GM04504 (cell line): ENCODE measurements at regions not wholly inside any gene's neighbourhood (a gene's known extent, or its start where the extent isn't known, plus 50 kb on each side); places are given as distances from the start of the nearest gene placed in this dataset.

Source experiments
- DNase-seq: peaks from one replicate; pipeline ENCODE4 v3.0.0-alpha.2; 2012; ENCODE audit warnings: low read depth

GRCh38 chr7:106419455-106420182 lies 134.8 kb upstream of the NAMPT start:
- DNase-seq = no peak

GRCh38 chr7:106418526-106418925 lies 133.7 kb upstream of the NAMPT start:
- no peak for DNase-seq

- no peak for DNase-seq
These were observed 133.3 kb upstream of the NAMPT start for GRCh38 chr7:106418094-106418493.

DNA sequence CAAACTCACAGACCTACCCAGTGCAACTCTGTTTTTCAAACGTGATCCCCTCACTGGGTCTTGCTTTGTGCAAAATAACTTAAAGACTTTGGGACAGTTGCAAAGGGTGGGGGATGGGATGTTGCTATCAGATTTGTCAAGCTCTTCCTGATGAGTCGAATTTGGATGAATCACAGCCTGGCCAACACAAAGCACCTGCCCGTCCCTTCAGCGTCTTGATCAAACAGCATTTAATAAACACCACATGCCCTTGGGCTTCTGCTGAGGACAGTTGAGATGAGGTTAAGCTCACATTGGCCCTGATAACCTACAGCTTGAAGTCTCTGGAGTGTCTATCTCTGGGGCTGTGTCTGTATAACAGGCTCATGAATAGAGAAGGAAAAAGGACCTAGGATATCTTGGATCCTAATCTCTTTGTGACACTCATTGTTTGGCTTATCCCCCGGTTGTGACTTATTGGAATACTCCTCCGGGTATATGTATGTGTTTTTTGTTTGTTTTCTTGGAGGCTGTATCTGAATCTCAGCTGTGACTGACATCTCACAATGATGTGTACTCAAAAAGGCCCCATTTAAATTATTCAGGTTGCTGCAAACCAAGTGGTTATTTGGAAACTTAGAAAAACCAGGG lies 132.6 kb upstream of the NAMPT start:
- DNase-seq = no peak

GRCh38 chr7:106416430-106416829 lies 131.6 kb upstream of the NAMPT start:
- no peak for DNase-seq

DNA sequence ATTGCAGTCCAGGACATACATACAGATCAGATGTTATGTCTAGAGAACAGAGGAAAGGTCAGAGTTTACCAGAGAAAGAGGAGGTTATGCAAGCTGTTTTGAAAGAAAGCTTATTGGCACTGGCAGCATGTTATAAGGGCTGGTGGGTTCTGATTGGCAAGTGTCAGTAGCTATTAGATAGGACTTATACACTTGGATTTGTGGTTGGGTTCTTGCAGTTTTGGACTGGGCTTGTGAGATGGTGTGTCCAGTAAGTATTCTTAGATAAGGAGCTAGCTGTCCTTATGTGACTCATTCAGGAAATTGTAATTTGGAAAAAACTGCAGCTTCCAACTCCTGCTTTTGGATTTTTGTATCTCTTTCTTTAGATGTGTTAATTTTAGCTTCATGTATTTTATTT lies 130.7 kb upstream of the NAMPT start:
- no peak for DNase-seq

DNA sequence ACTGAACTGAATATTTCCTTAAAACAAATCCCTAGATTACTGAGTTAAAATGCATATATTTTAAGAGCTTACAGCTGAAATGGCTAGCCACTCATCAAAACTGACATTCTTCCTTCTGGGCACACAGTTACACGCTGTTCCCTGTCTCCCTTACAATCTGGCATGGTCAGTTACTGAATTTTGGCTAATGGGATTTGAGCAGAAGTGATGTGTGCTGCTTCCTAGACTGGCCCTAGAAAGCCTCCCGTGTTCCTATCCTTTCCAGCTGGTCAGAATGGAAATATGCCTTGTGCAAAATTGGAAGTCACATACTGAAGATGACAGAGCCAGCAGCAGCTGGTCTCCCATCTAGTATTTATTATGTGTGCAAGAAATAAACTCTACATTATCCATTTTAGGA lies 128.7 kb upstream of the NAMPT start:
- no peak for DNase-seq

GRCh38 chr7:106405697-106406141 lies 120.9 kb upstream of the NAMPT start:
- DNase-seq = no peak

- DNase-seq = no peak
These were observed 118.1 kb upstream of the NAMPT start for GRCh38 chr7:106402898-106403297.

DNA sequence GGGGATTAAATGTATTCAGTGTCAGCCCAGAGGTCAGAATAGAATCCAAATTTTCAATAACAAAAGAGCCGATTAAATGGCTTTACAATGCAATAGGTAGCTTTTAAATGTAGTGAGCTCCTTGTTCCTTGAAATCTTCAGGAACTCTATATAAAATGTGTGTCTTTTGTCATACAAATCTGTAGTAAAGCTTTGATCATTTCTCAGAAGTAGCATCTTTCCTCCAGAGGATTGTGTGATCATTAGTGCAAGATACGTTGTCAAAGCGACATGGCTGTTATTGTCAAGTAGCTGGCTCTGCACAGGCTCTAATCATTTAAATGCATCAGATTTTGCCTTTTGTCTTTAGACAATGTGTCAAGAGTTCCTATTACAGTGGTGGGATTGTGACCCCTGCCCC lies 116.1 kb upstream of the NAMPT start:
- no peak for DNase-seq

- no peak for DNase-seq
These were observed 114.0 kb upstream of the NAMPT start for GRCh38 chr7:106398786-106399185.

GRCh38 chr7:106397994-106398393 lies 113.2 kb upstream of the NAMPT start:
- DNase-seq = no peak

DNA sequence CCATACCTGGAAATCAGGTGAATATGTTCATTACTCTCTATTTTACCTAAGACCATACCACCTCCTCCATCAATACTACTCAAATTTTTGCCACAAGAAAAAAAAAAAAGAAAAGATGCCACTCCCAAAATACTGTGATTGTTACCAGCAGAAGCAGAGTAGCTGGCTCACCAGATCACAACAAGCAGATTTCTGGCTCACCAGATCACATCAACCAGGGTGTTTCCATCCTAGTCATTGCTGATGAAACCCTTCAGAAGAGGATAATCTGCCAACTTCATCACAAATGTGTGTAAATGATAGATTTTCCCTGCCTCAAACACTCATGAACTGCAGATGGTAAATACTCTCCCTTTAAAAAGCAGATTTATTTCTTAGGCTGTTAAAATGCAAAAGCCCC lies 109.7 kb upstream of the NAMPT start:
- DNase-seq = no peak

- no peak for DNase-seq
These were observed 108.9 kb upstream of the NAMPT start for GRCh38 chr7:106393564-106394251.

- no peak for DNase-seq
These were observed 107.8 kb upstream of the NAMPT start for GRCh38 chr7:106392590-106392989.

- no peak for DNase-seq
These were observed 107.4 kb upstream of the NAMPT start for GRCh38 chr7:106392144-106392543.

- no peak for DNase-seq
These were observed 102.2 kb upstream of the NAMPT start for GRCh38 chr7:106386958-106387357.

- no peak for DNase-seq
These were observed 99.6 kb upstream of the NAMPT start for GRCh38 chr7:106384373-106384772.

GRCh38 chr7:106382929-106383328 lies 98.1 kb upstream of the NAMPT start:
- DNase-seq = no peak

DNA sequence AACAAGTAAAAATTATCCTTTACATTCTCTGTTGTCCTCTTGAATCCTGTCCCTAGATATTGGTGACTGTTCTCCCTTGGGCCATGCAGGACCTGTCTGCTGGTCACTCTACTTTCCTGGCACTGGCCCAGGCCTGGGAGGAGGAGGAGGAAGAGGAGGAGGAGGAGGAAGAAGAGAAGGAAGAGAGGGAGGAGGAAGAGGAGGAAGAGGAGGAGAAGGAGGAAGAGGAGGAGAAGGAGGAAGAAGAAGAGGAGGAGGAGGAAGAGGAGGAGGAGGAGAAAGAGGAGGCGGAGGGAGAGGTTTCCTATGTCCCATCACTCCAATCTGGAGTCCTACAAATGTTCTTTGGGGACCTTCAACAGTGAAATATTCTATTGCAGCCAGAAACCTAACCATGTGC lies 97.3 kb upstream of the NAMPT start:
- DNase-seq = no peak

- no peak for DNase-seq
These were observed 96.5 kb upstream of the NAMPT start for GRCh38 chr7:106381252-106381651.

DNA sequence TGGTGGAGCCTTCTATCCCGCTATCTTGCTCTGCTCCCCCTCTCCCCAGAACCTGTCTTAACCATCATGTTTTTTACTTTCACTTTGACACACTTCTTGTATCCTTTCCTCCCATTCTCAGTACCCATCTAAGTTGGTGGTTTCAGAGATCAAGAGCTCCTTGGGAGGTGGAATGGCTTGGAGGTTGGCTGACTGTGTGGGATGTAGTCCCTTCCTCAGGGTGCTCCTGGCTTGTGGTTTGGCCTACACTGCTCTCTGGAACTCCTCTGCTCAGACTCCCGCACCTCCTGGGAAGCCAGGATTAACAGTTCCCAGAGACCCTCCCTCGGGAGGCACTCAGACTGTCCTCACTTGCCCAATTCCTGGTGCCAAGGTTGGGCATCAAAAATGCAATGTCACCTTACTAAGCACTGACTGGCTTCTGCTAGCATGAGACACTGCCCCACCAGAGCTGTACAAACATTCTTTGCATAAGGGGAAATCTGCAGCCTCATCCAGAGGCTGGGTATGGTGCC lies 93.1 kb upstream of the NAMPT start:
- no peak for DNase-seq
